ENCODE measurements at regions not wholly inside any gene's neighbourhood (a gene's known extent, or its start where the extent isn't known, plus 50 kb on each side); places are given as distances from the start of the nearest gene placed in this dataset.
A peak's percentile ranks its signal among the peaks of the same experiment; 100 is the strongest.

DNA sequence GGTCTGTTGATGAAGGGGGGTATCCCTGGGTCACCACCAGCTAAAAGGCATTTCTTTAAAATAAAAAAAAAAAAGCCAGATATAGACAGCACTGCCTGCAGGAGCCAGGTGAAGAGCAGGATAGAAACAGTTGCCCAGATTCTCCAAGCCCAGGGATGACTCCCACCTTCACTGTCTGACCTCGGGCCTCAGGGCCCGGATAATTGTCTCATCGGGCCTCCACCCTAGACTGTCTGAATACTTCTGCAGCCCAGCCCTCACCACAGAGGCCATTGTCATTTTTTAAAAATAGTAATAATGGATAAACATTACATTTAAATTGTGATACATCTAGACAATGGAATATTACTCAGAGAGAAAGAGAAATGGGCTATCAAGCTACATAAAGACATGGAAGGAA lies 92.8 kb upstream of the TNRC6C start:
- TF ChIP-seq CTCF (IDR thresholded peaks at IDR 0.05) (no peak), POLR2A (IDR thresholded peaks at IDR 0.05) (no peak)
- Histone ChIP-seq H3K9me3 (no peaks in the 10 kb centered on the region), H3K4me3 (no peak overlapping the region), H3K4me1 (no peaks in the 10 kb centered on the region), H3K36me3 (no peaks in the 10 kb centered on the region), H3K27ac (peak overlapping the region; percentile 41 to 69), H3K27me3 (no peaks in the 10 kb centered on the region)
- no peak for DNase-seq
- intact Hi-C loops (cut with DNase I; ENCODE audit: low total_unique reads), result no loop called here

DNA sequence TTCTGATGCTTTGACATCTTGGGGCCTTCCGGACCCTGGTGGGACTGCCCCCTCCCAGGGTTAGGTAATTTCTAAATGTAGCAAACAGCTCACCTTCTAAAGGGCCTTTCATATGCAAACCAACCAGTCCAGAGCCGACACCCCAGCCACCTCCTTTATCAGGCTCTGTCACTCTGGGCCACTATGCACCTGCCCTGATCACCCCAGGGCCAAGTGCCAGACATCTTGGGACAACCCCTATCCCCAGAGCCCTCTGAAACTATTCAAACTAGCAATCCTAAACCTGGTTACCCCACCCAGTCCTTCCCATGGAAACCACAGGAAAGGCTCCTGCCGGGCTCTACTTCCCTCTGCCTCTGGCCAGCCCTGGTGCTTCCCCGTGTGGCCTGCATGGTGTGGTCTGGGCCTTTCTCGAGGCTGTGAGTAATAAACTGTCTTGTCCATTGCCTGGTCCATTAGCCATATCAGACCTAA lies 91.2 kb upstream of the TNRC6C start:
- H3K27ac ChIP-seq, result no peak overlapping the region
- H3K4me1 ChIP-seq, result no peaks in the 10 kb centered on the region
- intact Hi-C loops (cut with DNase I; ENCODE audit: low total_unique reads), result no loop called here
- no peaks in the 10 kb centered on the region for H3K36me3 ChIP-seq
- no peak overlapping the region for H3K4me3 ChIP-seq
- DNase-seq, result no peak
- no peaks in the 10 kb centered on the region for H3K27me3 ChIP-seq
- TF ChIP-seq POLR2A (IDR thresholded peaks at IDR 0.05) (no peak), CTCF (IDR thresholded peaks at IDR 0.05) (no peak)
- H3K9me3 ChIP-seq, result no peaks in the 10 kb centered on the region

DNA sequence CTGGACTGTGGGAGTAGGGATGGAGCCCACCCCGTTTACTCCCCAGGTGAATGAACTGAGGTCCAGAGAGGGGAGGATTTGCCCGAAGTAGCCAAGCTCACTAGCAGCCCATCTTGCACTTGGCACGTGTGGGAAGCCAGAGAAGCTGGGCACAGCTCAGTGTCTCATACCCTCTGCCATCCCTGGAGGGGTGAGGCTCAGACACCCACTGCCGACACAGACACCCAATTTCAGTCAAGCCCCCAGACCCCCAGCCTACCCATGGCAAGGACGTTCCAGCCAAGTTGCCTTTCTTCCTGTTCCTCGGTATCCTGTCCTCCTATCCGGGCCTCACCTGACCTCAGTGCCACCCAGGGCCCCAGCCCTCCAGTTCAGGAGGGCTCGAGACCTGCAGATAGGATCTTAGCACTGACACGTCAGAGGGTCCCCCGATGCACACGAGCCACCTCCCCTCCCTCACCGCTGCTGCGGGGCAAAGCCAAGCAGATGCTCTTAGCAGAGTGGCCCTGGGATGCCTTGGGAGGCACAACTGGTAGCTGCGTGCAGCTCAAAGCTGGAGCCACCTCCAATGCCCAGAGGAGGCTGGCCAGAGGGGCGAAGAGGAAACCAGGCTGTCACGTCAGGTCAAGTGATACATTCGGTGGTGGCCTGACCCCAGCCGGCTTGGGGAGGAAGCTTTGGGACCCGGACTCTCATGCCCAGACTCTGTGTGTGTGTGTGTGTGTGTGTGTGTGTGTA lies 90.4 kb upstream of the TNRC6C start:
- intact Hi-C loops (cut with DNase I; ENCODE audit: low total_unique reads), result no loop called here
- no peak for DNase-seq
- Histone ChIP-seq H3K27me3 (no peaks in the 10 kb centered on the region), H3K27ac (no peak overlapping the region), H3K4me3 (no peak overlapping the region), H3K36me3 (no peaks in the 10 kb centered on the region), H3K9me3 (no peaks in the 10 kb centered on the region), H3K4me1 (no peaks in the 10 kb centered on the region)
- no peak for TF ChIP-seq POLR2A (IDR thresholded peaks at IDR 0.05)
- TF ChIP-seq CTCF (IDR thresholded peaks at IDR 0.05), result no peak

DNA sequence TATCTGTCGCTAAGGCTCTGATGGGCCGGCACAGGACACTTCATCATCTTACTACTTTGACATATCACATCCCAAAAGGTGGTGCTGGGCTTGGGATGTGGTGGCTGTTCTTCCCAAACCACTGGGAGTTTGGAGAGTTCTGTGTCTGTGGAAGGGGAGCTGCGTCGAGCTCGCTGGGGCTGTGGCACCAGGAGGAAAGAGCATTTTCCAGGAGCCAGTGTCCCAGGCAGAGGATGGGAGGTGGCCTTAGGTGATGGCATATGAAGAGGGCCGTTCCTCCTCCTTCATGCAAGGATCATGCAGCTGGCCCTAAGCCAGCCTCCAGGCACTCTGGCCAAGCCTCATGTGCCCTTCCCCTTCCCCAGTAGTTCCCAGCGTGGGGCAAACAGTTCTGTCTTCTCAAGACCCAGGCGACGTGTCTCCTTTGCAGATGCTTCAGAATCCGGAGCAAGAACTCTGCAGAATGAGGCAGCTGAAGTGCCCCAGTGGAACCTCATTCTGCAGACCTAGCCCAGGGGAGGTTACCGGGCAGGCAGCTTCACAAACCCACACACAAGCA lies 89.4 kb upstream of the TNRC6C start:
- DNase-seq, result no peak
- Histone ChIP-seq H3K9me3 (no peaks in the 10 kb centered on the region), H3K36me3 (no peaks in the 10 kb centered on the region), H3K27ac (no peak overlapping the region), H3K4me3 (no peak overlapping the region), H3K27me3 (no peaks in the 10 kb centered on the region), H3K4me1 (no peaks in the 10 kb centered on the region)
- TF ChIP-seq POLR2A (IDR thresholded peaks at IDR 0.05), result no peak
- TF ChIP-seq CTCF (IDR thresholded peaks at IDR 0.05), result no peak
- intact Hi-C loops (cut with DNase I; ENCODE audit: low total_unique reads), result no loop called here

DNA sequence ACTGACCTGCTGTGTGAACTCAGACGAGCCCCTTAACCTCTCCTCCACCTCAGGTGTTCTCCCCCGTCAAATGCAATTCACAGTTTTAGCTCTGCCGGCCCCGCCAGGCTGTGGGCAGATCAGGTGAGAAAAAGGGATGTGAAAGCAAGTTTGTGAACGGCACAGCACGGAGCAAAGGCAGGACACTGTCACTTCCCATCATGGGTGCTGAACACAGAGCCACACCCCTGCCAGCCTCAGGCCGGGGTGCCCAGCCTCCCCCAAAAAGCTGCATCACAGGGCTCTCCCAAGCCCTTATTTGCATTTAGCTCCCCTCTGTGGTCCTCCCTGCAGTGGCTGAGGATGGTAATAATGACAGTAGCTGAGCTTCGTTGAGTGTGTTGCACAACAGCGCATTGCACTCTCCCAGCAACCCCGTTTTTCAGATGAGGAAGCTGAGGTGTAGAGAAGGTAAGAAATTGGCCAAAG lies 88.8 kb upstream of the TNRC6C start:
- TF ChIP-seq POLR2A (IDR thresholded peaks at IDR 0.05) (no peak), CTCF (IDR thresholded peaks at IDR 0.05) (no peak)
- Histone ChIP-seq H3K4me1 (no peaks in the 10 kb centered on the region), H3K9me3 (no peaks in the 10 kb centered on the region), H3K27me3 (no peaks in the 10 kb centered on the region), H3K27ac (no peak overlapping the region), H3K4me3 (no peak overlapping the region), H3K36me3 (no peaks in the 10 kb centered on the region)
- intact Hi-C loops (cut with DNase I; ENCODE audit: low total_unique reads), result no loop called here
- DNase-seq, result no peak
